C4-2B (cell line): ENCODE measurements at regions not wholly inside any gene's neighbourhood (a gene's known extent, or its start where the extent isn't known, plus 50 kb on each side); places are given as distances from the start of the nearest gene placed in this dataset.

Experiments used
- H3K27ac ChIP-seq: fragments of 450-650 bp; 2 replicates; pipeline ENCODE4 v1.5.1; 2017
- CTCF ChIP-seq: fragments of 450-650 bp; conservative IDR thresholded peaks from 2 replicates; pipeline ENCODE4 v1.5.1; 2017; ENCODE audit warnings: mild to moderate bottlenecking
- ZFX ChIP-seq: fragments of 450-650 bp; IDR thresholded peaks from 2 replicates; pipeline ENCODE4 v1.6.1; 2017

GRCh38 chr1:112251766-112252506, 144.1 kb upstream of the CTTNBP2NL start:
- no peak overlapping the region for H3K27ac ChIP-seq

GRCh38 chr1:112253366-112253765, 142.6 kb upstream of the CTTNBP2NL start:
- no peak overlapping the region for H3K27ac ChIP-seq
- TF ChIP-seq CTCF (no peak), ZFX (no peak)

More at GRCh38 chr1:112251766-112252506, 144.1 kb upstream of the CTTNBP2NL start:
- no peak for TF ChIP-seq CTCF
- no peak for TF ChIP-seq ZFX

GRCh38 chr1:112255080-112255479, 140.9 kb upstream of the CTTNBP2NL start:
- TF ChIP-seq ZFX (no peak), CTCF (no peak)
- H3K27ac ChIP-seq: no peak overlapping the region

DNA sequence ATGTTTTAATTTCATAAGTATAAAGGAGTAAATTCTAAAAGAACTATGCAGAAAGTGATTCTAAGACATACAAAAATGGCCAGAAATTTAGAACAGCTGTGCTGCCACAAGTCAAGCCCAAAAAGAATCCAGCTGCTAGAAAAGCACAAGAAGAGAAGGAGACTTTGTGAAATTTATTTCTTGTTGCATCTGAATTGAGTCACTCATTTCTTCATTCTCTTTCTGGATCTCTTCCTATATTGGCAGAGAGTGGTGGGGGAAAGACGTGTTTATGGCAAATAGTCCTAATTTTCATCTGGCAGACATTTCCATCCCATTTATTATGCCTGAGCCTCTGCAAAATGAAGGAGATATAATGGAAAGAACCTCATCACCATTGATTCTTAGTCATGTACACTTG, 139.6 kb upstream of the CTTNBP2NL start:
- TF ChIP-seq CTCF (no peak), ZFX (no peak)
- H3K27ac ChIP-seq: no peak overlapping the region

DNA sequence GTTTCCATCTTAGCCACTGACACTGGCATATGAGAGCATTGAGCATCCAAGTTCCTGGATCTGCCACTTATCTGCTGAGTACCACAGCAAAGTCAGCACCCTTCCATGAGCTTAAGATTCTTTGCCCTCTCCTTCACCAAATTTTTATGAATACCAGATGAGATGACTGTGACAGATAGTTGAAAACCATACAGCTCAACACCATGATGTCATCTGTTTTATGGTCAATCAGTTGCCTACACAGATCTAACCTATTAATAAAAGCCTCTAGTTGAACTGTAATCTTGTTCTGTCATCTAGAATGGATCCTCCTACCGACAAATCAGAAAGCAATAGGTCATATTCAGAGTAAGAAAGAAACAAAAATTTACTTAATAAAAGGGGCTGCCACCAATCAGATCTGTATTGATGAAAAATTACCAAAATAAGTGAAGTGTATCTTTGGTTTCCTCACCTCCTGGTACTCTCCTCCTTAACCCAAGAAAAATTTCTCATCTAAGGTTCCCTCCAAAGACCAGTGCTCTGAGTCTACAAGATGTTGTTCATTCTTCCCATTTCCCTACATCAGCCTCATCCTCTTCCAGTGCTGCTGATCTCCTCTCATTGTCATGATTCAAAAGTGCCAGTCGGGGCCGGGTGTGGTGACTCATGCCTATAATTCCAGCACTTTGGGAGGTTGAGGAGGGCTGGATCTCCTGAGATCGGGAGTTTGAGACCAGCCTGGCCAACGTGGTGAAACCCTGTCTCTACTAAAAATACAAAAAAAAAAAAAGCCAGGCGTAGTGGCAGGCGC, 138.8 kb upstream of the CTTNBP2NL start:
- no peak for TF ChIP-seq CTCF
- no peak for TF ChIP-seq ZFX
- H3K27ac ChIP-seq: no peak overlapping the region

DNA sequence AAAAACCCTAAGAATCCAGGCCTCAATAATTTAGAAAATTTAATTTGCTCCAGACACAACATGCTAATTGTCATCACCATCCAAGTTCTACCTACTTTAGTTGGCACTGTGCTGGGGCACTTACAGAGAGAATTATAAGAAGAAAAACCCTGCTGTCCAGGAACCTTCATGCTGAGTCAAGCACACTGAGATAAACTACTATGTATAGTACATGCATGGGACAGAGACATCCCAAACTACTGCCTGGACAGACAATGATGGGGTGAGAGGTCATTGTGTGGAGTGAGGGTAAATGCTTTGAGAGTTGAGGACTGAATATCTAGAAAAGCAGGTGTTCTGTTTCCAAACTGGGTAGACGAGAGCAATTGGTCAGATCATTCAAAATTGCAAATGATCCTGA, 135.3 kb upstream of the CTTNBP2NL start:
- H3K27ac ChIP-seq: no peak overlapping the region
- TF ChIP-seq ZFX (no peak), CTCF (no peak)

DNA sequence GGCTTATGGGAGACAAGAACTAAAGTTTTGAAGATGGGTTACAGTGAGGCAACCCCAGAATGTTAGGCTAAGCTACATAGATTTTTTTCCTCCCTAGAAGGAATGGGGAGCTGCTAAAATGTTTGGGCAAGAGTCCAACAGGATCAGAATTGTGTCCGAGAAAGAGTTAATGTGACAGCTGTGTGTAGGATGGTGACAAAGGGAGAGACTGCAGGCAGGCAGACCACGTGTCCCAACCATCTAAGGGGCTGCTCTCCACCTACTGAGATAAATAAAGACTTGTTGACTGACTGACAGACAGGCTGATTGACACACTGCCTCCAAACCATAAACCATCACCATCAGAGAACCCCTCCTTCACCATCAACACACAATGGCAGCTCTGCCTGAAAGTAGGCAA, 133.7 kb upstream of the CTTNBP2NL start:
- TF ChIP-seq CTCF (no peak), ZFX (no peak)
- no peak overlapping the region for H3K27ac ChIP-seq
